Hepatocyte (in vitro differentiated cells): ENCODE measurements at regions not wholly inside any gene's neighbourhood (a gene's known extent, or its start where the extent isn't known, plus 50 kb on each side); places are given as distances from the start of the nearest gene placed in this dataset.

Source experiments
- EZH2 ChIP-seq: fragments of 200-600 bp; sonication (generic); IDR thresholded peaks from 2 replicates; pipeline ENCODE4 v1.6.1; 2016; ENCODE audit warnings: antibody characterized with exemption, mild to moderate bottlenecking, borderline replicate concordance
- EZH2phosphoT487 ChIP-seq: fragments of 200-600 bp; sonication (generic); IDR thresholded peaks from one replicate; pipeline ENCODE4 v1.6.1; 2018; ENCODE audit warnings: antibody characterized with exemption, mild to moderate bottlenecking, low read depth, moderate library complexity; ENCODE audit not compliant: unreplicated experiment, severe bottlenecking
- TF ChIP-seq, protein P1 (sequence below): fragments of 200-600 bp; sonication (generic); IDR thresholded peaks from 2 replicates; pipeline ENCODE4 v1.5.1; 2016; ENCODE audit warnings: antibody characterized with exemption, mild to moderate bottlenecking; ENCODE audit not compliant: poor library complexity

DNA sequence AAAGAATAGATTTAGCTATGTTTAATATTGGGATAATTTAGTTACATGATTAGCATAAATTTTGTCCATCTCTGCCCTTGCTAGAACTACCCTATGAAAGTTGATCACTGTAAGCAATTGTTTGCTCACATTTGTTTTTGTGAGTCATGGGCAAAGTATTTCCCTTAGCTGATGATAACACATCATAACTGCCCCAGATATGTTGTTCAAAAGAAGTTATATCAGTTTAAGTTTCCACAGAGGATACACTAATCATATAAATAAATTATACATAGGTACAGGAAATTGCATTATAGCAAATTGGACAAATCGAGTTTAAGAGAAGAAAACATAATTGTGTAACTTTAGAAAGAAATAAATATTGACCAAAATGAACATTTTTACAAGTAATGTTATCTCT lies 223.2 kb upstream of the PIK3C3 start:
- TF ChIP-seq, protein P1, sequence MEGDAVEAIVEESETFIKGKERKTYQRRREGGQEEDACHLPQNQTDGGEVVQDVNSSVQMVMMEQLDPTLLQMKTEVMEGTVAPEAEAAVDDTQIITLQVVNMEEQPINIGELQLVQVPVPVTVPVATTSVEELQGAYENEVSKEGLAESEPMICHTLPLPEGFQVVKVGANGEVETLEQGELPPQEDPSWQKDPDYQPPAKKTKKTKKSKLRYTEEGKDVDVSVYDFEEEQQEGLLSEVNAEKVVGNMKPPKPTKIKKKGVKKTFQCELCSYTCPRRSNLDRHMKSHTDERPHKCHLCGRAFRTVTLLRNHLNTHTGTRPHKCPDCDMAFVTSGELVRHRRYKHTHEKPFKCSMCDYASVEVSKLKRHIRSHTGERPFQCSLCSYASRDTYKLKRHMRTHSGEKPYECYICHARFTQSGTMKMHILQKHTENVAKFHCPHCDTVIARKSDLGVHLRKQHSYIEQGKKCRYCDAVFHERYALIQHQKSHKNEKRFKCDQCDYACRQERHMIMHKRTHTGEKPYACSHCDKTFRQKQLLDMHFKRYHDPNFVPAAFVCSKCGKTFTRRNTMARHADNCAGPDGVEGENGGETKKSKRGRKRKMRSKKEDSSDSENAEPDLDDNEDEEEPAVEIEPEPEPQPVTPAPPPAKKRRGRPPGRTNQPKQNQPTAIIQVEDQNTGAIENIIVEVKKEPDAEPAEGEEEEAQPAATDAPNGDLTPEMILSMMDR, result no peak
- TF ChIP-seq EZH2phosphoT487 (no peak), EZH2 (no peak)
